Hippocampal formation (tissue), 2 donors: ENCODE measurements at regions not wholly inside any gene's neighbourhood (a gene's known extent, or its start where the extent isn't known, plus 50 kb on each side); places are given as distances from the start of the nearest gene placed in this dataset.
A peak's percentile ranks its signal among the peaks of the same experiment; 100 is the strongest.

Experiments
- DNase-seq, 2 donors: peaks; one replicate each; lab custom pipeline; 2025; lab: John Stamatoyannopoulos, UW

GRCh38 chr2:65539633-65540032, 107.2 kb upstream of the SPRED2 start:
- no peak for DNase-seq

DNA sequence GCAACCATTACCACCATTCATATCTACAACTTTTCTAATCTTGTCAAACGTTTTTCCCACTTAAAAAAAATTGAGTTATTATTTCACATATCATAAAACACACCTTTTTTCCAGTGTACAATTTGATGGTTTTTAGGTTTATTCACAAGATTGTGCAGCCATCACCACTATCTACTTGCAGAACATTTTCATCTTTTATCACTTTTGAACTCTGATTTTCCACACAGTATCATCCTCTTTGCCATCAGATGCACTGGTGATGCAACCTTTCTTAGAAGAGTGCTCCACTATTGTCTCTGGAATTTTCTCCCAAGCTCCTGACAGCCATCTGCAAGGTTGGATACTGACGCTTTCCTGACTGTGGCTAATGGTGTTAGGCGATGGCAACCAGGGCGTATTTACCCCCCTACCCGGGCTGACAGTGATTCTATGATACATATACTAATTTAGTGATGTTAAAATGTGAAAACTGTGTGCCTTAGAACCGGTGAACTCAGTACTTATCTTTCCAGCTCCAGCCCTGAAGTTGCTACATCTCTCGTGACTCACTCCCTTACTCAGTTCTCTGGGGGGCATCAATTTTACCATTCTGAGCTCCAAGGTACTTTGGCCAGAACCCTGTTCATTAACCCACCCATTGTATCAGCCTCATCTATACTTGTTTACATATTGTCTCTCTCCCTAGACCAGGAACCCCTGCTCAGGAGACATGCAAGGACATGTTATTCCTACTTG, 105.4 kb upstream of the SPRED2 start:
- DNase-seq = no peak

GRCh38 chr2:65536596-65536995, 104.2 kb upstream of the SPRED2 start:
- no peak for DNase-seq

GRCh38 chr2:65532937-65533336, 100.5 kb upstream of the SPRED2 start:
- no peak for DNase-seq

DNA sequence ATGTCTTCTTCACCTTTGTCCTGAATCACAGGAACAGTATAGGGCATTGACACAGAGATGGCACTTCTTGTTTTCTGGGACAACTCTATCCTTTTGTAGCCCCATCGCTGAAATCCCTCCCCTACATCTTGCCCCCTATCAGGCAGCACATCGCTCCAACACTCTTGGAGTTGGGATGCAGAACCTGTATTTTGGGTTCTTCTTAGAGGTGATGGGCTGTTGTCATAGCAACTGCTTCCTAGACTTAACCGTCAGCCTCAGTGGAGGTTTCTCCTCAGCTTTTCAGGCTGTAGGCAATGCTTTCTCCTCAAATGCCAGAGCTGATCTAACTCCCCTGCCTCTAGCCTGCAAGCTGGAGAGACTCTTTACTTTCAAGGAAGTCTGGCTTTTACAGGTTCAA, 99.9 kb upstream of the SPRED2 start:
- no peak for DNase-seq

DNA sequence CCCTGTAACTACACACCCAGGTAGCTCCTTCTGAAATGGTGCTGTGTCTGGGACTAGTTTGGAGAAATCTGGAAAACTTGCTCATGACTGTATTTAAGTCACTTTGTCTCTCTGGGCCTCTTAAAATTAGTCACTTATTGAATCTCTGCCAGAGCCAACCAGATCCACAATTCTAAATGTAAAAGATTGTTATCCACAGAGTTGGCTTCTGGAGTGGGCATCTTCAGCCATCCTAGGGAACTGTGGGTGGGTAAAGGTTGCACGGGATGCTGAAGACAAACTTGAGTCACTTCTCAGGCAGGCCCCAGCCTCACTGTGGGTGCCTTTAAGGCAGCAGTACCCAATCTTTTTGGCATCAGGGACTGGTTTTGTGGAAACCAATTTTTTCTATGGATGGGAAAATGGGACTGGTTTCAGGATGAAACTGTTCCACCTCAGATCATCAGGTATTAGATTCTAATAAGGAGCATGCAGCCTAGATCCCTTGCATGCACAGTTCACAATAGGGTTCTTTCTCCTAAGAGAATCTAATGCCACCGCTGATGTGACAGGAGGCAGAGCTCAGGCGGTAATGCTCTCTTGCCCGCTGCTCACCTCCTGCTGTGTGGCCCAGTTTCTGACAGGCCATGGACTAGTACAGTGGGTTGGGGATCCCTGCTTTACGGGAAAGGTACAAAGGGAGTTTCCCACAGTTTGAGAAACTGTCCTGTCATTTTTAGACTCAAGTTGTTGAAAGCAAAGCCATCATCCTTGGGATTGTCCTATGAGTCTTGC, 98.3 kb upstream of the SPRED2 start:
- no peak for DNase-seq

- DNase-seq = no peak
Measured at GRCh38 chr2:65529419-65529818, 97.0 kb upstream of the SPRED2 start.

- DNase-seq = no peak
Measured at GRCh38 chr2:65528241-65528574, 95.8 kb upstream of the SPRED2 start.

DNA sequence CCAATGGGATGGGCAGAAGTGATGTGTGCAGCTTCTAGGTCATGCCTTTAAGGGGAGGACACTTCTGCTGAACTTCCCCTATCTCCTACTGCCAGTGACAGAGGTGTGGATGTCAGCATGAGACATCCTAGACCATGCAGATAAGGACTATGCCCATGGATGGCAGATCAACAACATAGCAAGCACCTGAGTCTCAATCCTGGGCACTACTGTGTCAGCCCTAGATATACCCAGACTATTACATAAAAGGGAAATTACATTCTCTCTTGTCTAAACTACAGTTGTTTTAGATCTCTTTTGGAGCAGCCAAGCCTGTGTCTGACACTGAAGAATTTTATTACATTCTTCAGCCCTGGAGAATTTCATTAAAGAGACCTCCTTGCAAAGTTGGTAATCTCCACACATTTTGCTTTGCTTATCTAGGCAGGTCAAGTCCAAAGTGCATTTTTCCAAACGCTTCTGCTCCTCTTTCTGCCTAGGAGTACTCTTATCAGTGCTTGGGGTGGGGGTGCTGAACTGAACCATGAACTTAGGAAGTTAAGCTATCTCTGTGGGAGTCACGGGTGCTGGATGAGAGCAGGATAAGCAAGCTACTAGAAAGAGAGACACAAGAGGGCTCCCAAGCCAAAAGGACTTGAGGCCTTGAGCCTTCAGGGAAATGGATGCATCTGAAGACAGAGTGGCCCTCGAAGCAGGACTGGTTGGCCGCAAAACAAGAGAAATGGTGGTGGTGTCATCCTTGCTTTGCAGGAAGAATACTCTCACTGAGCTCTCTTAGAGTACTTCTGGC, 95.2 kb upstream of the SPRED2 start:
- DNase-seq = no peak

DNA sequence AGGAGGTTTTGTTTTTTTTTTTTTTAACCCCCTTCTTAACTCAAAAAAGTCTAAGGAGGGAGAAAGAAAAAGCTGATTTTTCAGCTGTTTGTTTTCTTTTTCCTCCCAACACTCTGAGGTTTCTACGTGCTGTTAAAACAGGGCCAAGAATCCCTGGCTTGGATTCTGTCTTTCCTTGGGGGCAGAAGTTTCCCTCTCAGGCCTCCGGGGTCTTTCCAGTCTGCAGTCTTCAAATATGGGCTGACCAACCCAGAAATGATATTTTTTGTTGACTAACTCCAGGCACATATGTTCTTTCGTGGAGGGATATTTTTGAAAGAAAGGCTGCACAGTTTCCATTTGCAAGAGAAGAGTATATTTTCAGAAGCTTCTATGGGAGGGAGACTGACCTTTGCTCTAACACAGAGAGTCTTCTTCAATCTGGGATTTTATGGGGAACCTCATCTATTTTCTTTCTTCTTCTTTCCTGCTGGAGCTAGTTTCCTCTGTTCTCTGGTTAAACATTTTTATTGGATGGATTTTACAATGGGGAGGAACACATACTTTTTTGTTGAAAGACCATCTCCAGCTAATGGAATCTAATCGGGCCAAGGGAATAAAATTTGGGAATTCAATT, 93.3 kb upstream of the SPRED2 start:
- no peak for DNase-seq

GRCh38 chr2:65522922-65523321, 90.5 kb upstream of the SPRED2 start:
- no peak for DNase-seq

- no peak for DNase-seq
Measured at GRCh38 chr2:65518751-65519150, 86.4 kb upstream of the SPRED2 start.

DNA sequence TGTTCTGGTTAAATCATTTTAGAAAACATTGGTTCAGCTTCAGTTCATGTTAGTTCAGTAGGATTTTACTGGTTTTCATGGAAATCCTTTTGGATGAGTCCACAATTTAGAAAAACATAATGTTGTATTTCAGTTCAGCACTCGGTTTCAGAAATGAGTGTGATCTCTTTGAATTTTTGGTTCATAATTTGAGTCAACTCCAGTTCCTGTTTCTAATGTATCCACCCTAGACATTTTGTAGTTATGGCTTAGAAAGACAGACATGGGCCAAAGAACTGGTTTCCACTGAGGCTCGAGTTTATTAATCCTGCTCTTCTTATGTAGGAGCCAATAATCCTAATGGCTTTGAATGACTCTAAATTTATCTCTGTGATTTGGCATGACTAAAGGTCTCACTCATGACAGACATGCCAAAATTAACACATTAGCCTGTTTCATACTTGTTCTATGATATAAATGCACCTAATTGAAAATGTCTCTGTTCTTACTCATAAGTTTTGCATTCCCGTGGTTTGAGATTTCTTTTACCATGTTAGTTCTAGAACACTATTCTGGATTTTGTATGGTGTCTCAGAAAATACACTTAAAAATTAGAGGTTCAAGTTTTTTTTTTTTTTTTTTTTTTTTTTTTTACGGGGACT, 82.3 kb upstream of the SPRED2 start:
- no peak for DNase-seq

- DNase-seq = no peak
Measured at GRCh38 chr2:65512783-65513182, 80.4 kb upstream of the SPRED2 start.

DNA sequence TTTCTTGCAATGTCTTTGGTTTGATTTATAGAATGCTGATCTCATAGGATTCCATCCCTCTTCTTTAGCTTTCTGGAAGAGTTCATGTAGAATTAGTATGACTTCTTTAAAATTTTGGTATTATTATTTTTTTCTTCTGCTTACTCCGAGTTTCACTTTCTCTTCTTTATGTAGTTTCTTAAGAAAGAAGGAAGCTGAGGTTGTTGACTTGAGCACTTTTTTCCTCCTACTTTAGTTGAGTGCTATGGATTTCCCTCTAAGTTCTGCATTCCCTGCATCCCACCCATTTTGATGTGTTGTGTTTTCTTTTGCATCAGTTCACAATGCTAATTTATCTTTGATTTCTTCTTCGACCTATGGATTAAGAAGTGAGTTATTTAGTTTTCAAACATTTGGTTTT, 78.9 kb upstream of the SPRED2 start:
- no peak for DNase-seq

GRCh38 chr2:65508225-65508624, 75.8 kb upstream of the SPRED2 start:
- no peak for DNase-seq

DNA sequence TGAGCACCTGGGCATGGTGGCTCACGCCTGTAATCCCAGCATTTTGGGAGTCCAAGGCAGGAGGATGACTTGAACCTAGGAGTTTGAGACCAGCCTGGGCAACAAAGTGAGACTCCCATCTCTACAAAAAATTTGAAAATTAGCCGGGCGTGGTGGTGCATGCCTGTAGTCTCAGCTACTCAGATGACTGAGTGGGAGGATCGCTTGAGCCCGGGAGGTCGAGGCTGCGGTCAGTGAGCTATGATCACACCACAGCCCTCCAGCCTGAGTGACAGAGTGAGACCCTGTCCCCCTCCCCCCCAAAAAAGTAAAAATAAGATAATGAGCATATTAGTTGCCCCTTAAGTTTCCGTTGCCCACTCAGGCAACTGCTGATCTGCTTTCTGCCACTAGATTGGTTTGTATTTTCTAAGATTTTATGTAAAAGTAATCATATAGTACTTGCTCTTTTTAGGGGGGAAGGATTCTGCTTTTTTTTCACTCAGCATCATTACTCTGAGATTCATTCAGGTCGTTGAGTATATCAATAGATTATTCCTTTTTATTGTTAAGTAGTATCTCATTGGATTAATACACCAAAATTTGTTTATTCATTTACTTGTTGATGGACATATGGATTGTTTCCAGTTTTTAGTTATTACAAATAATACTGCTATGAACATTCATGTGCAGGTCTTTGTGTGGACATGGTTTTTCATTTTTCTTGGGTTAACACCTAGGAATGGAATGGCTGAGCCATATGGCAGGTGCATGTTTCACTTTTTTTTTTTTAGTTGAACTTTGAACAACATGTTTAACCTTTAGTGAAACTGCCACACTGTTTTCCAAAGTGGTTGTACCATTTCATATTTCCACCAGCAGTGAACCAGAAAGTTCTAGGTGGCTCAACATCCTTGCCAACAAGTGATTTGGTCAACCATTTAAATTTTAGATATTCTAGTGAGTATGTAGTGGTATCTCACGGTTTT, 75.0 kb upstream of the SPRED2 start:
- DNase-seq = no peak

GRCh38 chr2:65504814-65505697, 72.7 kb upstream of the SPRED2 start:
- no peak for DNase-seq

DNA sequence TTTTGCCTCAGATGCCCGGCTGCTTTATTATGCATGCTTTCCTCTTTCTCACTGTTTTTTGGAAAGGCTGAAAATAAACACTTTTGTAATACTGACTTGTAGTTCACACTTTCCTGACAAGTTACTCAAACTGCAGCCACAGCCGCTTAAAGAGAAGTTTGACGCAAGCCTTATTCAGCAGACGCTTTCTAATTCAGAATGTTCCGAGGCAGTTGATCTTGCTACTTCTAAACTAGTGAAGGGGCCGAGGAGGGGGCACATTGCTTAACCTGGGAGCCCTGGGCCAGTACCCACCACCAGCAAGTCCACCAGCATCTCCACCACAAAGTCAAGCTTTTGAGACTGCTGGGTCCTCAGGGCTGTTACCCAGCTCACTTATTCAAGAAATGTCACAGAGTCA, 71.8 kb upstream of the SPRED2 start:
- DNase-seq = peak in 1 of 2 donors; percentile 28

DNA sequence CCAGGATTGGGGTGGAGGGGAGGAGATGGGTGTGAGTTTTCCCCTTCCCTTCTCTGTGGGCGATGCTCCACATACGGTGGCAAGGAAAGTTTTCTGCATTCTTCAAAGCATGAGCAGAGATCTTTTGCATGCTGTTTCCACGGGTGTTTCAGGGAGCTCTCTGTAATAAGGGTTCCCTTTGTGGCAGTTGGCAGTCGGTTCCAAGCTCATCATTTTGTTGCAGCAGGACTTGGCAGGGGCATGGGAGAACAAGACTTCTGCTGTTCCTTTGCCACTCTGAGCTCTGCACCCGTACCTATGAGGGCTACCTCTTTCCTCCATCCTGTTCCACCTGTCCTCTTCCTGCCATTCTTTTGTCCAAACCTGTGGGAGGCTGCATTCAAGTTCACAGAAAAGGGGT, 71.3 kb upstream of the SPRED2 start:
- peak; percentile 37 to 44 for DNase-seq
